GM19463 (cell line): ENCODE measurements at regions not wholly inside any gene's neighbourhood (a gene's known extent, or its start where the extent isn't known, plus 50 kb on each side); places are given as distances from the start of the nearest gene placed in this dataset.

Experiments used
- ATAC-seq: cut with Tn5 transposase; IDR thresholded peaks from one replicate; pipeline ENCODE4 v1.9.1; 2021; ENCODE audit warnings: mild to moderate bottlenecking, moderate library complexity; ENCODE audit not compliant: unreplicated experiment

DNA sequence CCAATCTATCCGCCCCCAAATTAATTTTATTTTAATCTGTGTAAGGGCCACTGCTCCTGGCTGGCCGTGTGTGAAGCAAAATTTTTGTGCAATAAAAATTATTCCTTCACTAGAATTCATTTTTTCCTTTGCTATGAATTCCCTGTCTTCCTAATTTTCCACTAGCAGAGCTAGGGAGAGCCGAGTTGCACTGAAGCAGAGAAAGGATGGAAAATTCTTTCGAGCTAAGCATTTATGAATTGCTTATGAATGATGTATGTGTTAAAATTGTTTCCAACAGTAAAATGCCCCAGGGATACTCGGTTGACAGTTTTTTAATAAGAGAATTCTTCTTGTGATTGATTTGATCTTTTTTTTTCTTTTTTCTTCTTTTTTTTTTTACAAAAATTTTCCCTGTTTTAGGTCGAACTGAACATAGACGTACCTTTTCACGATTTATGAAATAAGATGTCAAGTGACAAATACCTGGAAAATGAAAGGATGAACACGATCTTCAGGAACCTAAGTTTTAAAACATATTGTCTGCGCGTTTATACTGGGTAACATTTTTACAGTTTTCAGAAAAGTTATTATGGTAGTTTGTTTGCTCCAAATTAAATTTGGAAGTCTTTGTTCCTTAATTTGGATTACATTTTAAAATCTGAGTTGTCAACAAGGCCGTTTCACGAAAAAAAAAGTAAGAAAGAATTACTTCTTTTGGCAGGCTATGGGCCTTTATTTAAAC lies 288.8 kb upstream of the NFE2L3 start:
- ATAC-seq: no peak

DNA sequence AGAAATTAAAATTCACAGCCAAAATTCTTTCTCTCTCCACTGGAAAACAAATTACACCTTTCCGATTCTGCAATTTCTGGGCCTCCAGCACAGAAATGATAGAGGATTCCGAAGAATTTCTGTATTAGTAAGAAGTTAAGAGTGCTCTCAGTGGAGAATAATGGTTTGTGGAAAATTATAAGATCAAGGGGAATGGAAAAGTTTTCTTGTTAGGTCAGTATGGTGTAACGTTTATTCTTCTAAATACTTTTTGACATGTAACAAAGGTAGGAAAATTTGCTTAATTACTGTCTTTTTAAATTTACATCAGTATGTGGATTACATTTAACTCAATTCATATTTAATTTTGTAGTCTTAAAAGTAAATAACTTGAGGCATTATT lies 288.3 kb upstream of the NFE2L3 start:
- ATAC-seq: no peak

DNA sequence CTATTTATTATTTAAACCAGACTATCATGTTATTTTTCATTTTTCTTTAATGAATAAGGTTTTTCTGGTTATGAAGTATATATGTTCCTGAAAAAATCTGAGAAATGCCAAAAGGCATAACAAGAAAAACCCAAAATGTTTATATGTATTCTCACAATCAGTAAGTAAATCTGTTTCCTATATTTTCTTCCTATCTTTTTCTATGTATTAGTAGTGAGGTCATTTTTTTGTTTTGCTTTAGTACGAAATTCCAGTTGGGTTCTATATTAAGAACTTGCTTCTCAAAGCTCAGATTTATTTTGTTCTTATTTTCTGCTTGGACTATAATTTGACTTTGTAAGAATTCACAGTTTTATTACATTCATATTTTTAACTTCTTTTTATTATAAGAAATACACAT lies 287.5 kb upstream of the NFE2L3 start:
- ATAC-seq: no peak

DNA sequence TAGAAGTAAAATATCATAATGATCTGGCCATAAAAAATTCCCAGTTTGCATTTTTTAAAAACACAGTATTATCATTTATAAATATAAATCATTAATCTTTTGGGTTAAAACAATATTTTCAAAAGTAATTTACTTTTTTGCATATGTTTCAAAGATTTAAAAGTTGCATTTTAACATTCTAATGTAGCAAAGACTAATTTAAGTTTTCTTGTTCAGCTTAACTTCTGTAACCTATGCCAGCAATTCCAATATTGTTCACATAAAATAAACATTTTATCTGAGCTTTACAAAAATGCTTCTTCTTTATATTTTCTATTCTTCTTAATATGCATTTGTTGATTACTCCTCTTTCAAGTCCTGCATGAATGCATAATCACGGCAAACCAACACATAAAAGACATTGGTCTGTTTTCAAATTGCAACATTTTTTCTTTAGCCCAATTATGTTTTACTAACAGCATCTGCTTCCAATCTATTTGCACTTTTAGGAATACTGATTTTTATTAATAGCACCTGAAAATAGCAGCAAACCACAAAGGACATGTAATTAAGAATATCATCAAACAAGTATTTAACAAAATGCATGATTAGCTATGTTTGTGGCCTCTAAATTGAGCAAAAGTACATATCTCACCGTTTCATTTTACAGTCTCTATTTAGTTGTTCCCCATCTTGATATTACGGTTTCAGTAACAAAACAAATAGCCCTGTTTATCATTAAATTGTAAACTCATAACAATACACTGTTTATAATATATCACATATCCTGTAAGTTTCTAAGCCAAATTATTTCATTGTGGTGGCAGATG lies 286.9 kb upstream of the NFE2L3 start:
- ATAC-seq: no peak

DNA sequence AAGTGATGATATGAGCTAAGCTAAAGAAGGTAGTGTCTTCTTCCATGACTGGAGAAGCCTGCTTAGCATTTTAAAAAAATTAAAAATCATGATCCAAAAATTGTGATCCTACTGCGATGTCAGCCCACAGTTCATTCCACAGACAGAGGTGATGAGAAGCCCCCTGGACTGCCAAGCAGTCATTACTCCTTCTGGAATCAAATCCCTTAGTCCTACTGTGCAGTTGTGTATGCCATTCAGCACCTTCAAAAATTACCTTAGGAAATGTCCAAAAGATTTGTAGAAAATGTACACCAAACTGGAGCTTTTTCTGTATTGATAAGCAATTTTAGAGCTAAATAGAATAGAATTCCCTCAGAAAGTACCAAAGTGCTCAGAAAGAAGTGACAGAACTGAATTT lies 283.5 kb upstream of the NFE2L3 start:
- no peak for ATAC-seq

DNA sequence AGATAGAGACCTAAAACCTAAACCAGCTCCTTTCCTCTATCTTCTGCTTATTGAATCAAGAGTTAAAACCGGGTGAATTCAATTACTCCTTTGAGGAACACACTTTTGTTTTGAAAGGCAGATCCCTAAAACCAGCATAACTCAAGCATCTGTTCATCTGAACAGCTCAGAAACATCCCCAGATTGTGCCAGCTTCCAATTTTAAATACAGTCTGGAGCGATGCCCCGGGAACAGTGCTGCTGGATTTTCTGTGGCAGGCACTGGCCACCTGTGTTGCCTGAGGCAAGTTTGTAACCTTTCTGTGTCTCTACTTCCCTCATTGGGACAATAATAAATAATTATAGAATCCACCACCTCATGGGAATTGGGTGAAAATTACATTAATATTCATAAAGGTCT lies 281.4 kb upstream of the NFE2L3 start:
- no peak for ATAC-seq

DNA sequence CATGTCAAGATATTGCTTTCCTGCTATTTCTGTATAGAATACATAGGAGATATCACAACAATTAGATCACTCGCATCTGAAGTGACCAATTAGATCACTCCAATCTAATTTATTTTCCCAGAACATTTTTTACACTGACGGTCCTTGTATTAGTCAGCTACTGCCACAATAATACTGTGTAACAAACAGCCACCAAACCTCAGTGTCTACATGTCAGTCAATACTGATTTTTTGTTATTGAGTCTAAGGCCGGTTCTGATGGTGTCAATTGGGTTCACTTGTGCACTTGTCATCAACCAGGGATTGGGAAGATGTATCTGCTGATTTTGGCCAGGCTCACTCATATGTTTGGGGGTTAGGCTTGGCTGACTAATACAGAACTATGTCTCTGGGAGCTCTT lies 275.9 kb upstream of the NFE2L3 start:
- no peak for ATAC-seq

DNA sequence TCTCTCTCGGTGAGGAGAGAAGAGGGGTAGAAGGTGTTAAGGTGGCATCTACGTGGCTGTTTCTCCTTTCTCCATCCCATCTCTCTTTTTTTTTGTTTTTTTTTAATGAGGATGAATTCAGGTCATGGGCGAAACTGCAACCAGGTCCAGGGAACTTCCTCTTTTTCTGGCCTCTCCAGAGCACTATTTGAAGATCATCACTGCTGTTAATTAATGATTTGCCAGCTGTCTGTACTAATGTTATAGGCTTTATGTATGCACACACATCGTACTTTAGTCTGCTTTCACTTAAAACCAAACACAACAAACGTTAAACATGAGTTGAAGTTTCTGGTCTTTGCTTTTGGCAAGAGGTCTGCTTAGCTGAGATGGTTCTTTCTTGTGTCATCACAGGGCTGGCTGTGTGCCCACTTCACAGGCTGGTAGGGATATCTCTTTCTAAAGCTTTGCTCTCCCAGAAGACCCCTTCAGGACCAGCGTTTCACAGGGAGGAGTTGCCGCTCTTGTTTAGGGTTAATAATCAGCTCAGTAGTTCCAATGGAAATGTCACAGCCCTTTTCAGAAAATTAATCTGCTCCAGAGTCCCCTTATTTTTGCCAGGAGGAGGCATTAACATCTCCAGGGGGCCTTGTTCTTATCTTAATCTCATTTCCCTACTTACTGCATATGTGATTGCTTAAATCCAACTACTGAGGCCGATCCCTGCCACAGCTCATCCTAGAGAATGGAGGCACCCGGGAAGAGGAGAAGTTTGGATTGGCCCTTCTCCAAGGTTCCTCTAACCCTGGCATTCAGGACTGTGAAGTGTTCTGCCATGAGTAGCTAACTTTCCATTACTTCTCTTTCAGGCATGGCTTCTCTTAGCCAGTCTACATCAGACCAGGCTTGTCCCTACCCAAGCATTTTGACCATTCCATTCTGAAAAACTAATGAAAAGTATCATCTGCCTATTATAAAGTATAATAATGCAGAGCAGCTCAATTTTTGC lies 273.9 kb upstream of the NFE2L3 start:
- ATAC-seq: peak; percentile 85

DNA sequence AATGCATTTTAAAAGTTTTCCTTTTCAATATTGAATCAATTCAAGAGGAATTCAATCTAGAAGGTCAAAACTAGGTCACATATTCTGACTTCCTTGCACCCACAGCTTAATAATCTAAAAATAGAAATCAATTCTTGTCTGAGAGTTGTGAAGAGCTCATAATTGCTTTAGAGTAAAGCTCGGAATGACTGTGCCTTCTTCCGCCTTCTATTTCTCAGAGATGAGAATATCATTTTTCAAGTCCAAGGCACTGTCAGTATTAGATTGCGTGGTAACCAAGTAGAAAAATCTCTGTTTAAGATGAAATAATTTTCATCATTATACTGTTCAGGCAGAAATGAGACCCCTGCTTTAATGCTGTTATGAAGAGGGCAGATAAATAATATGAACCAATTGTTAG lies 272.2 kb upstream of the NFE2L3 start:
- ATAC-seq: no peak

DNA sequence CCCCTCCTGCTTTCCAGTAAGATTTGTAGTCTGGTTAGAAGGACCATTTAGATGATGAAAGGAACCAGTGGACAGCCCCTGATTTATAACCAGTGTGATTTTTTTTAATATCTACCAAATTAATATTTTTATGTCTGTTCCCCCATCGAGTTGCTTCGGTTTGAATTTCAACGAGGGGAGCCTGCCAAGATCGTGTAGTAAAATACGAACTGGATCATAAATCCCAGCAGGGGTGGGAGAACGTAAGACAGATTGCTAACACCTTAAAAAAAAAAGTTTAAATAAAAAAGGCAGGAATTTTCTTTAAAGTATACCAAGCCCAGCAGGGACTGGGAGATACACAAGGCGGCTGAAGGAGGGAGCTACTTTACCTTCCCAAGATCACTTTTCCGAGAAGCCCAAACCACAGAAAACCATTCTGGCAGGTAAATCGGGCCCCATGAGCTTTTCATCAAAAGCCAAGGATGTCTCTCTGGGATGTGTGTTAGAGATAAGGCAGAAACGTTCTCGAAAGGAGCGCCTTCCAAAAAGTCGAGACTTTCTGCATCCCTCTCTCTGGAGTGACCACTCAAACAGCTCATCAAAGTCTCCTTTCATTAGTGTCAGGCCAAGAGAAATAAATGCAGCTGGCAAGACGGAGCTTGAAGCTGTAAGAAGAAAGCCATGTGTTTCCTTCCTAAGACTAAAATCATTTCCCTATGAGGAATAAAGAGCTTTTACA lies 270.5 kb upstream of the NFE2L3 start:
- no peak for ATAC-seq

DNA sequence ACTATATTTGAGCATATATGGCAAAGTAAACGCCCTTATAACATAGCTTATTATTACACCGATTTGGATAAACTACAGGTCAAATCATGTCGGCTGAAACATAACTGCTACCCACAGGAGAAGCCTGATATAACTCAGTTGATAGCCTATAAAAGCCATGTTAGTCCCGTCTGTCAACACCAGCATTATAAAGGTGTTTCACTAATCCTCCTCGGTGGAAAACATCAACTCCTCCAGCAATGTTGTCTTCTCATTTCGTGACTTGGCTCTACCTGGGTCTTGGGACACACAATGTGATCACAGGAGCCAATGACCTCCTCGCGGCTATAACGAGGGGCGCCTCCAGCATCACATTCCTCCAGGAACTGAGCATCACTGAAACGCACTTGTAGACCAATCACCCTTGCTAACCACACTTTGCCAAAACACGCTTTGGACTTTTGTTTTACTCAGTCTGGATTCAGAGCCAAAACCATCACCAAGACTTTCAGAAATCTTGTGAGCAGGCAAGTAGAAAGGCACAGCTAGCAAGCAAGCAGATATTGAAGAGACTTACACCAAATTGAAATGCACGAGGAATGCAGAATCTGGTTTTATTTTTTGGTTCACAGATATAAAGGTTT lies 269.7 kb upstream of the NFE2L3 start:
- ATAC-seq: no peak

DNA sequence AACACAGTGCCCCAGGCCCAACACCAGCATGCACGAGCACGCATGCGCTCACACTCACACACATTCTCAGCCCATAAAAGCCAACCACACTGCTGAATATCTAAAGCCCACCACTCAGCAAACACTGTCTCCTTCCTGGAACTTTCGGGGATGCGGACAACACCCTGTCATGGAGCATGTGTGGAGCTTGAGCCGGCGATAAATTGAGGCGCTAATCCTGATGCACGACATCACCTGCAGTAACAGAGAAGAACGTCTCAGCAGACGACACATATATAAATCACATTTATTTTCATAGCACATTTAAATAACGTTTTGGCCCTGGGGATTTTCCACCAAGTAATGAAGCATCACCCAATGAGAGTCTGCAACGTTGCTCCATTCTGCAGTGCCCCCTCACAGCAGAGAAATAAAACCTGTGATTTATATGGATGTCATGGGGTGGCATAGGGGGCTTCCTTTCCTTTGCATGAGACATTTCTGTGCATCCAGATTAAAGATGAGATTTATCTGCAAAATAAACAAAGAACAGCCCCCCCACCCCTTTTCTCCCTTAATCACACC lies 267.7 kb upstream of the NFE2L3 start:
- no peak for ATAC-seq

DNA sequence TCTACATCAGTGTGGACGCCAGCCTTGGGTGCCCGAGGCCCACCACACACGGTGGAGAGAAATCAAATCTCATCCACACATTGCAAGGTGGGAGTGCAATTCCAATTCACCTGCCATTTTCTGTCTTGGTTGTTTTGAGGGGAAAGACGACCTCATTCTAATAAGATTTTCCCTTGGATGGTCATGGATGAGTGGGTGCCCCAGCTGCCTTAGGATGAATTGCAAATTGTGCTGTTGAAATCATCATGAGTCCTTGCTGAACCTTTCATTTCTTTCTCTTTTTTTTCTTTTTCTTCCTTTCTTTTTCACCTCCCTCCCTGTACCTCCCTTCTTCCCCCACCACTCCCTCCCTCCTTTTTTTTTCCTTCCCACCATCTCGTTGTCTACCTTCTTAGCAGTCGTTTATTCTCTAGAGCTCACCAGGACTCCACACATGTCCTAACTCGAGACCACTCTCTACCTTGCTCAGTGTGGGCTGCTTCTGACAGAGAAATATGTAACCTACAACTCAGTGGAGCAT lies 266.9 kb upstream of the NFE2L3 start:
- ATAC-seq: no peak

DNA sequence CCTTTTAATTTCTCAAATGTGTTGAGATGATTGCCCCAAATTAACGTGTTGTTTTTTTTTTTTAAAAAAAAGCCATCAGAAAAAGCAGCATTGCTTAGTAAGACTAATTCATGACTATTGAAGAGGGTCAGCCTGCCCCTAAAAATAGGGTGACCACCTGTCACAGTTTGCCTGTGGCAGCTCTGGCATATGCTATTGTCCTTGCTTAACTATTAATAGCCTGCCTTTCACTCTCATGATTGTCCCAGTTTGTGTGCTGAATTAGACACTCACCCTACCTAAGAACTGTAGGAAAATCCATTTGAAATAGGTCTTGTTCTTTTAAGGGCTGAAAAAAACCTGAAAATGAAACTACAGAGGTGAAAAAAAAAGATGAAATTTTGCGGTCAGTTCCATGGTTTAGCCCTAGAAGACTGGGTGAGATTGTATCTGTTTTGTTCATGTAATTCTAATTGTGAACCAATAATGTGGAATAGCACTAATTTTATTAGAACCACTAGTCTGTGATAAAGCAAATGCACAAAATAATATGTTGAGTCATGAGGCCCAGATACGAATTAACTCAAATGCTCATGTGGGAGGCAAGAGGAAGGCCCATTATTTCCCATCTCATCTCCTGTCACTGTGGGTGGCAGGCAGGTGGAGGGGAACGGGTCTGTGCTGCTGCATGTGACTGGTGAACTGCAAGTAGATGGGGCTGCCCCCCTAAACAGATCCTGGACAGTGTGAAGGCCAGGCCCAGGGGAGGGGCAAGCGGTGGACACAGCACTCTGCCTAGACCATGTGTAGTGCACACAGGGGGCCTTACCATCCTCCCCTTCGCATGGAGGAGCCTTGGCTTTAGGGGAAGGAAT lies 265.4 kb upstream of the NFE2L3 start:
- peak; percentile 57 for ATAC-seq

DNA sequence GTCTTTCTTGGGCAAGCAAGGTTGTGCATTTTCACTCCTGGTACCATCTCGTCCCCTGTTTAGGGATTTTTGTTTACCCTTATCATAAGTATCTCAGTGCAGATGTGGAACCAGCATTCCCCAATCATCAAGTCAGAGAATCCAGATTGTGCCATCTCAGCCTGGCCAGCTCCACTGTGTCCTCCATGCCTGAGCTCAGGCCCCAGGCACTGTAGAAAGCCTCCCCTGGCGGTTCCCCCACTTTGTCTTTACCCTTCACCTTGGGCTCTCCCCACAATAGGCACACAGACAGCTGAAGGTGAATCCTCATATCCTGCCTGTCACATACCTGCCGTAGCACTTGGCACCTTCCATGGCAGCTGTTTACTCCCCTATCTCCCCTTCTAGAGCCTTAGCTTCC lies 264.7 kb upstream of the NFE2L3 start:
- no peak for ATAC-seq

DNA sequence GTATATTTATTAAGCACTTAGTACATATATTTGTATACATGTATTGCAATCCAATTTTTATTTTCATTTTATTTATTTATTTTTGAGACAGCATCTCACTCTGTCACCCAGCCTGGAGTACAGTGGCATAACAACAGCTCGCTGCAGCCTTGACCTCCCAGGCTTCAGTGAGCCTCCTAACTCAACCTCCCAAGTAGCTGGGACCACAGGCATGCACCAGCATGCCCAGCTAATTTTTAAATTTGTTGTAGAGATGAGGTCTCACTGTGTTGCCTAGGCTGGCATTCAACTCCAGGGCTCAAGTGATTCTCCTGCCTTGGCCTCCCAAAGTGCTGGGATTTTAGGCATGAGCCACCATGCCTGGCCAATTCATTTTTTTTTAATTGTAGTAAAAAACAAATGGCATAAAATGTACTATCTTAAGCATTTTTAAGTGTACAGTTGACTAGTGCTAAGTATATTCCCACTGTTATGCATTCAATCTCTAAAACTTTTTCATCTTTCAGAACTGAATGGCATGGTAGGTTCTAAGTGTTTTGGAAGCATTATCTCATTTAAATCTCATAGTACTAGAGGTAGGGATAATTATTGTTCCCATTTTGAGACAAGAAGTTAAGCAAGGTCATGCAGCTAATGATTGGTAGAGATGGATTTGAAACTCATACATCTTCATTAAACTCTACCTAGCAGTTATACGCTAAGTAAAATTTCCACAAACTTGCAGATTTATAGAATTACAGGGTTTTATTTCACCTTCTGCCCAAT lies 264.0 kb upstream of the NFE2L3 start:
- no peak for ATAC-seq

DNA sequence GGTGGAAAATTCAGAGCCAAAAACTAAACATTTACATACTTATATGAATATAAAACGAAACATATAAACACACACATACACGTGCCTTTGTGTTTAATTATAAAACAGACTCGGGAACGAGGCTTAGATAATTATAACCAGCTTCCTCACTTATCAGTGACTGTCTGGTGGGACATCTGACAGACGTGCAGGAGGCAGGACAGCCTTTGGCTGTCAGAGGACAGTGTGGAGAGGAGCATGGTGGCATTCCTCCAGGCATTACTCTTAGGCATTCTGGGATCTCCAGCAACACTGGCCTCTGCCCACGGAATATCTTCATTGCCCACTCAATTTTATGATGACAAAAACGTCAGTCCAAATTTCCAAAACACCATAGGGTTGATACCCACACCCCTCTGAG lies 262.2 kb upstream of the NFE2L3 start:
- ATAC-seq: no peak

DNA sequence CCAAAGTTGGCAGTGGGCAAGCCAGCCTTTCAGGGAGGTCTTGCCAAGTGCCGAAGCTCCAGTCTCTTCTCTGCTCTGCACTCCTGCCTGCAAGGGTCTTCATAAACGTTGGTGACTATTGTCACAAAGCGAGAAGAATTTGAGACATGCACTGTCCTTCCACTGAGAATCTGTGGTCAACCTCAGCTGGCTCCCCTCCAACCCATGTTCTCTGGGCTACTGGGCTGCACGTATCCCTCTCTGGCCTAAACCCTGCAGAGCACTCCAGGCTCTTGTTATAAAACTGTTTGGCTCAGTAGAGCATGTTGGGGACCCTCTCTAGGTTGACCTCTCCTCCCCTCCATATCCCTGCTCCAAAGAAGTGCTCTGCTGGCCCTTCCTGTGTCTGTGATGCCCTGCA lies 260.4 kb upstream of the NFE2L3 start:
- no peak for ATAC-seq
